H9 (cell line): ENCODE measurements at regions not wholly inside any gene's neighbourhood (a gene's known extent, or its start where the extent isn't known, plus 50 kb on each side); places are given as distances from the start of the nearest gene placed in this dataset.

Source experiments
- DNase-seq: peaks from one replicate; pipeline ENCODE4 v3.0.0-alpha.2; 2017
- H2AFZ ChIP-seq: one replicate; pipeline ENCODE4 v1.6.1; 2013; ENCODE audit warnings: mild to moderate bottlenecking, low read length, control low read depth, moderate library complexity
- H2AK5ac ChIP-seq: 2 replicates; pipeline ENCODE4 v1.6.1; 2013; ENCODE audit warnings: low read length, control low read depth, mixed read lengths; ENCODE audit not compliant: insufficient read length
- H2BK120ac ChIP-seq: one replicate; pipeline ENCODE4 v1.6.1; 2013; ENCODE audit warnings: low read depth, mild to moderate bottlenecking, low read length, control low read depth, inconsistent platforms; ENCODE audit not compliant: poor library complexity, severe bottlenecking
- H2BK12ac ChIP-seq: 2 replicates; pipeline ENCODE4 v1.6.1; 2013; ENCODE audit warnings: low read length, control low read depth, mixed read lengths, low read depth; ENCODE audit not compliant: insufficient read length
- H2BK15ac ChIP-seq: 2 replicates; pipeline ENCODE4 v1.6.1; 2013; ENCODE audit warnings: low read depth, low read length, control low read depth
- H2BK20ac ChIP-seq: one replicate; pipeline ENCODE4 v1.6.1; 2013; ENCODE audit warnings: low read depth, mild to moderate bottlenecking, low read length, control low read depth, inconsistent platforms; ENCODE audit not compliant: poor library complexity, severe bottlenecking
- H2BK5ac ChIP-seq: 2 replicates; pipeline ENCODE4 v1.6.1; 2013; ENCODE audit warnings: low read length, control low read depth, mixed read lengths; ENCODE audit not compliant: insufficient read length
- H3K14ac ChIP-seq: 2 replicates; pipeline ENCODE4 v1.6.1; 2013; ENCODE audit warnings: low read length, control low read depth; ENCODE audit not compliant: insufficient read depth
- H3K18ac ChIP-seq: 2 replicates; pipeline ENCODE4 v1.6.1; 2013; ENCODE audit warnings: low read depth, mild to moderate bottlenecking, mixed read lengths, low read length, control low read depth; ENCODE audit not compliant: insufficient read length
- H3K23ac ChIP-seq: 2 replicates; pipeline ENCODE4 v1.6.1; 2013; ENCODE audit warnings: low read length, control low read depth, mixed read lengths, low read depth; ENCODE audit not compliant: insufficient read length
- H3K23me2 ChIP-seq: 2 replicates; pipeline ENCODE4 v1.6.1; 2013; ENCODE audit warnings: low read depth, mild to moderate bottlenecking, mixed read lengths, low read length, control low read depth; ENCODE audit not compliant: insufficient read length, poor library complexity, severe bottlenecking
- H3K27ac ChIP-seq: 2 replicates; pipeline ENCODE4 v1.5.1; 2013; ENCODE audit warnings: low read length, control low read depth, mixed read lengths, low read depth; ENCODE audit not compliant: insufficient read length
- H3K27me3 ChIP-seq: 2 replicates; pipeline ENCODE4 v1.6.1; 2013; ENCODE audit warnings: low read length, control low read depth, inconsistent platforms; ENCODE audit not compliant: insufficient read depth
- H3K4ac ChIP-seq: 2 replicates; pipeline ENCODE4 v1.6.1; 2013; ENCODE audit warnings: low read depth, mild to moderate bottlenecking, control low read depth, inconsistent platforms, low read length, moderate library complexity
- H3K4me1 ChIP-seq: 2 replicates; pipeline ENCODE4 v1.6.1; 2013; ENCODE audit warnings: low read length, control low read depth, inconsistent platforms; ENCODE audit not compliant: insufficient read depth
- H3K4me2 ChIP-seq: 2 replicates; pipeline ENCODE4 v1.6.1; 2013; ENCODE audit warnings: low read length, control low read depth, mixed read lengths; ENCODE audit not compliant: insufficient read length, insufficient read depth
- H3K56ac ChIP-seq: 2 replicates; pipeline ENCODE4 v1.6.1; 2013; ENCODE audit warnings: low read depth, mild to moderate bottlenecking, mixed read lengths, low read length, control low read depth; ENCODE audit not compliant: insufficient read length
- H3K79me1 ChIP-seq: 2 replicates; pipeline ENCODE4 v1.6.1; 2013; ENCODE audit warnings: low read depth, mild to moderate bottlenecking, moderate library complexity, low read length, control low read depth, inconsistent platforms; ENCODE audit not compliant: insufficient read depth, poor library complexity, severe bottlenecking
- H3K79me2 ChIP-seq: 2 replicates; pipeline ENCODE4 v1.6.1; 2013; ENCODE audit warnings: low read length, control low read depth, inconsistent platforms; ENCODE audit not compliant: insufficient read depth
- H3K9ac ChIP-seq: 2 replicates; pipeline ENCODE4 v1.6.1; 2013; ENCODE audit warnings: low read length, control low read depth, mixed read lengths; ENCODE audit not compliant: insufficient read length; ENCODE audit errors: extremely low read depth
- H3K9me3 ChIP-seq: one replicate; pipeline ENCODE4 v1.6.1; 2013; ENCODE audit warnings: low read depth, low read length, inconsistent platforms; ENCODE audit not compliant: control insufficient read depth
- H3T11ph ChIP-seq: one replicate; pipeline ENCODE4 v1.6.1; 2013; ENCODE audit warnings: mild to moderate bottlenecking, low read length, control low read depth, inconsistent platforms
- H4K20me1 ChIP-seq: one replicate; pipeline ENCODE4 v1.6.1; 2013; ENCODE audit not compliant: control insufficient read depth, insufficient read length, insufficient read depth
- H4K5ac ChIP-seq: 2 replicates; pipeline ENCODE4 v1.6.1; 2013; ENCODE audit warnings: low read depth, mild to moderate bottlenecking, mixed read lengths, low read length, control low read depth; ENCODE audit not compliant: insufficient read length
- H4K8ac ChIP-seq: replicated peaks from 2 replicates; pipeline ENCODE4 v1.6.1; 2013; ENCODE audit warnings: low read length, control low read depth, mixed read lengths, low read depth; ENCODE audit not compliant: insufficient read length
- H4K91ac ChIP-seq: 2 replicates; pipeline ENCODE4 v1.6.1; 2013; ENCODE audit warnings: low read depth, mild to moderate bottlenecking, moderate library complexity, mixed read lengths, low read length, control low read depth; ENCODE audit not compliant: insufficient read length
- H3K27ac Mint-ChIP-seq, 3 experiments: 2 replicates in 2 of 3; 3 replicates in 1 of 3; pipeline ENCODE4 v1.8.0; 2020 to 2021; ENCODE audit warnings: mixed read lengths in 3 of 3, mild to moderate bottlenecking in 1 of 3, moderate library complexity in 1 of 3
- H3K27me3 Mint-ChIP-seq: 2 replicates; pipeline ENCODE4 v1.8.0; 2021; ENCODE audit warnings: low read depth, mild to moderate bottlenecking, moderate library complexity, mixed read lengths
- H3K36me3 Mint-ChIP-seq, 3 experiments: 2 replicates in 2 of 3; 3 replicates in 1 of 3; pipeline ENCODE4 v1.8.0; 2020 to 2021; ENCODE audit warnings: low read depth in 3 of 3, mixed read lengths in 3 of 3; ENCODE audit not compliant: insufficient read depth in 1 of 3
- H3K4me1 Mint-ChIP-seq, 2 experiments: 2 replicates each; pipeline ENCODE4 v1.8.0; 2020; ENCODE audit warnings: mixed read lengths in 2 of 2
- H3K4me3 Mint-ChIP-seq, 2 experiments: 2 replicates in 1 of 2; 3 replicates in 1 of 2; pipeline ENCODE4 v1.8.0; 2020 to 2021; ENCODE audit warnings: mild to moderate bottlenecking in 2 of 2, mixed read lengths in 2 of 2, moderate library complexity in 1 of 2
- H3K9me3 Mint-ChIP-seq, 2 experiments: 2 replicates in 1 of 2; 3 replicates in 1 of 2; pipeline ENCODE4 v1.8.0; 2020; ENCODE audit warnings: mild to moderate bottlenecking in 2 of 2, mixed read lengths in 2 of 2, moderate library complexity in 1 of 2
- CTCF ChIP-seq: fragments of 200-600 bp; sonication (generic); conservative IDR thresholded peaks from 3 replicates; pipeline ENCODE4 v1.8.0; 2021; ENCODE audit warnings: antibody characterized with exemption, mild to moderate bottlenecking
- WGBS: extraction: QIAGEN DNeasy Blood & Tissue Kit; methylation state at CpG from one replicate; pipeline ENCODE4 v1.1.7; 2013; ENCODE audit warnings: missing lambda C conversion rate, low lambda C conversion rate, mixed read lengths; ENCODE audit not compliant: insufficient read length; ENCODE audit errors: extremely low coverage; 5-methylcytosine and 5-hydroxymethylcytosine counted together

- Histone ChIP-seq H3K56ac (no peak overlapping the region), H2BK20ac (no peak overlapping the region), H3T11ph (no peak overlapping the region), H3K23me2 (no peaks in the 10 kb centered on the region), H3K4me2 (no peak overlapping the region), H3K79me1 (no peaks in the 10 kb centered on the region), H2BK12ac (no peak overlapping the region), H4K5ac (no peak overlapping the region), H2BK120ac (no peak overlapping the region), H3K14ac (no peak overlapping the region), H4K20me1 (no peaks in the 10 kb centered on the region), H3K27me3 (no peaks in the 10 kb centered on the region), H3K23ac (no peak overlapping the region), H2AFZ (no peak overlapping the region), H3K79me2 (no peaks in the 10 kb centered on the region), H2BK5ac (no peak overlapping the region), H3K27ac (no peak overlapping the region), H3K9me3 (no peaks in the 10 kb centered on the region), H3K9ac (no peak overlapping the region), H3K4me1 (no peaks in the 10 kb centered on the region), H3K4ac (no peak overlapping the region), H2AK5ac (no peak overlapping the region), H4K91ac (no peak overlapping the region), H4K8ac (no peak overlapping the region), H2BK15ac (no peak overlapping the region), H3K18ac (no peak overlapping the region)
- no CpG with 5 or more reads among the region's 4 CpGs for WGBS
- DNase-seq, result no peak
- TF ChIP-seq CTCF, result no peak
- Mint-ChIP-seq H3K4me3 (no peak overlapping the region), H3K36me3 (no peaks in the 10 kb centered on the region), H3K27me3 (no peaks in the 10 kb centered on the region), H3K4me1 (peaks cover 0 to 3% of the 10 kb centered on the region in 2 experiments; a peak in 1 of 4 replicates), H3K27ac (no peak overlapping the region), H3K9me3 (no peaks in the 10 kb centered on the region)
Observed at GRCh38 chr3:1529676-1530075, 436.9 kb downstream of the CNTN6 start.
